H9 (cell line): ENCODE measurements at regions not wholly inside any gene's neighbourhood (a gene's known extent, or its start where the extent isn't known, plus 50 kb on each side); places are given as distances from the start of the nearest gene placed in this dataset.

Experiments used
- DNase-seq: peaks from one replicate; pipeline ENCODE4 v3.0.0-alpha.2; 2017
- H2AFZ ChIP-seq: one replicate; pipeline ENCODE4 v1.6.1; 2013; ENCODE audit warnings: mild to moderate bottlenecking, low read length, control low read depth, moderate library complexity
- H2AK5ac ChIP-seq: 2 replicates; pipeline ENCODE4 v1.6.1; 2013; ENCODE audit warnings: low read length, control low read depth, mixed read lengths; ENCODE audit not compliant: insufficient read length
- H2BK120ac ChIP-seq: one replicate; pipeline ENCODE4 v1.6.1; 2013; ENCODE audit warnings: low read depth, mild to moderate bottlenecking, low read length, control low read depth, inconsistent platforms; ENCODE audit not compliant: poor library complexity, severe bottlenecking
- H2BK12ac ChIP-seq: 2 replicates; pipeline ENCODE4 v1.6.1; 2013; ENCODE audit warnings: low read length, control low read depth, mixed read lengths, low read depth; ENCODE audit not compliant: insufficient read length
- H2BK15ac ChIP-seq: 2 replicates; pipeline ENCODE4 v1.6.1; 2013; ENCODE audit warnings: low read depth, low read length, control low read depth
- H2BK20ac ChIP-seq: one replicate; pipeline ENCODE4 v1.6.1; 2013; ENCODE audit warnings: low read depth, mild to moderate bottlenecking, low read length, control low read depth, inconsistent platforms; ENCODE audit not compliant: poor library complexity, severe bottlenecking
- H2BK5ac ChIP-seq: 2 replicates; pipeline ENCODE4 v1.6.1; 2013; ENCODE audit warnings: low read length, control low read depth, mixed read lengths; ENCODE audit not compliant: insufficient read length
- H3K14ac ChIP-seq: 2 replicates; pipeline ENCODE4 v1.6.1; 2013; ENCODE audit warnings: low read length, control low read depth; ENCODE audit not compliant: insufficient read depth
- H3K18ac ChIP-seq: 2 replicates; pipeline ENCODE4 v1.6.1; 2013; ENCODE audit warnings: low read depth, mild to moderate bottlenecking, mixed read lengths, low read length, control low read depth; ENCODE audit not compliant: insufficient read length
- H3K23ac ChIP-seq: 2 replicates; pipeline ENCODE4 v1.6.1; 2013; ENCODE audit warnings: low read length, control low read depth, mixed read lengths, low read depth; ENCODE audit not compliant: insufficient read length
- H3K23me2 ChIP-seq: 2 replicates; pipeline ENCODE4 v1.6.1; 2013; ENCODE audit warnings: low read depth, mild to moderate bottlenecking, mixed read lengths, low read length, control low read depth; ENCODE audit not compliant: insufficient read length, poor library complexity, severe bottlenecking
- H3K27ac ChIP-seq: 2 replicates; pipeline ENCODE4 v1.5.1; 2013; ENCODE audit warnings: low read length, control low read depth, mixed read lengths, low read depth; ENCODE audit not compliant: insufficient read length
- H3K27me3 ChIP-seq: 2 replicates; pipeline ENCODE4 v1.6.1; 2013; ENCODE audit warnings: low read length, control low read depth, inconsistent platforms; ENCODE audit not compliant: insufficient read depth
- H3K4ac ChIP-seq: 2 replicates; pipeline ENCODE4 v1.6.1; 2013; ENCODE audit warnings: low read depth, mild to moderate bottlenecking, control low read depth, inconsistent platforms, low read length, moderate library complexity
- H3K4me1 ChIP-seq: 2 replicates; pipeline ENCODE4 v1.6.1; 2013; ENCODE audit warnings: low read length, control low read depth, inconsistent platforms; ENCODE audit not compliant: insufficient read depth
- H3K4me2 ChIP-seq: 2 replicates; pipeline ENCODE4 v1.6.1; 2013; ENCODE audit warnings: low read length, control low read depth, mixed read lengths; ENCODE audit not compliant: insufficient read length, insufficient read depth
- H3K56ac ChIP-seq: 2 replicates; pipeline ENCODE4 v1.6.1; 2013; ENCODE audit warnings: low read depth, mild to moderate bottlenecking, mixed read lengths, low read length, control low read depth; ENCODE audit not compliant: insufficient read length
- H3K79me1 ChIP-seq: 2 replicates; pipeline ENCODE4 v1.6.1; 2013; ENCODE audit warnings: low read depth, mild to moderate bottlenecking, moderate library complexity, low read length, control low read depth, inconsistent platforms; ENCODE audit not compliant: insufficient read depth, poor library complexity, severe bottlenecking
- H3K79me2 ChIP-seq: 2 replicates; pipeline ENCODE4 v1.6.1; 2013; ENCODE audit warnings: low read length, control low read depth, inconsistent platforms; ENCODE audit not compliant: insufficient read depth
- H3K9ac ChIP-seq: 2 replicates; pipeline ENCODE4 v1.6.1; 2013; ENCODE audit warnings: low read length, control low read depth, mixed read lengths; ENCODE audit not compliant: insufficient read length; ENCODE audit errors: extremely low read depth
- H3K9me3 ChIP-seq: one replicate; pipeline ENCODE4 v1.6.1; 2013; ENCODE audit warnings: low read depth, low read length, inconsistent platforms; ENCODE audit not compliant: control insufficient read depth
- H3T11ph ChIP-seq: one replicate; pipeline ENCODE4 v1.6.1; 2013; ENCODE audit warnings: mild to moderate bottlenecking, low read length, control low read depth, inconsistent platforms
- H4K20me1 ChIP-seq: one replicate; pipeline ENCODE4 v1.6.1; 2013; ENCODE audit not compliant: control insufficient read depth, insufficient read length, insufficient read depth
- H4K5ac ChIP-seq: 2 replicates; pipeline ENCODE4 v1.6.1; 2013; ENCODE audit warnings: low read depth, mild to moderate bottlenecking, mixed read lengths, low read length, control low read depth; ENCODE audit not compliant: insufficient read length
- H4K8ac ChIP-seq: replicated peaks from 2 replicates; pipeline ENCODE4 v1.6.1; 2013; ENCODE audit warnings: low read length, control low read depth, mixed read lengths, low read depth; ENCODE audit not compliant: insufficient read length
- H4K91ac ChIP-seq: 2 replicates; pipeline ENCODE4 v1.6.1; 2013; ENCODE audit warnings: low read depth, mild to moderate bottlenecking, moderate library complexity, mixed read lengths, low read length, control low read depth; ENCODE audit not compliant: insufficient read length
- H3K27ac Mint-ChIP-seq, 3 experiments: 2 replicates in 2 of 3; 3 replicates in 1 of 3; pipeline ENCODE4 v1.8.0; 2020 to 2021; ENCODE audit warnings: mixed read lengths in 3 of 3, mild to moderate bottlenecking in 1 of 3, moderate library complexity in 1 of 3
- H3K27me3 Mint-ChIP-seq: 2 replicates; pipeline ENCODE4 v1.8.0; 2021; ENCODE audit warnings: low read depth, mild to moderate bottlenecking, moderate library complexity, mixed read lengths
- H3K36me3 Mint-ChIP-seq, 3 experiments: 2 replicates in 2 of 3; 3 replicates in 1 of 3; pipeline ENCODE4 v1.8.0; 2020 to 2021; ENCODE audit warnings: low read depth in 3 of 3, mixed read lengths in 3 of 3; ENCODE audit not compliant: insufficient read depth in 1 of 3
- H3K4me1 Mint-ChIP-seq, 2 experiments: 2 replicates each; pipeline ENCODE4 v1.8.0; 2020; ENCODE audit warnings: mixed read lengths in 2 of 2
- H3K4me3 Mint-ChIP-seq, 2 experiments: 2 replicates in 1 of 2; 3 replicates in 1 of 2; pipeline ENCODE4 v1.8.0; 2020 to 2021; ENCODE audit warnings: mild to moderate bottlenecking in 2 of 2, mixed read lengths in 2 of 2, moderate library complexity in 1 of 2
- H3K9me3 Mint-ChIP-seq, 2 experiments: 2 replicates in 1 of 2; 3 replicates in 1 of 2; pipeline ENCODE4 v1.8.0; 2020; ENCODE audit warnings: mild to moderate bottlenecking in 2 of 2, mixed read lengths in 2 of 2, moderate library complexity in 1 of 2
- WGBS: extraction: QIAGEN DNeasy Blood & Tissue Kit; methylation state at CpG from one replicate; pipeline ENCODE4 v1.1.7; 2013; ENCODE audit warnings: missing lambda C conversion rate, low lambda C conversion rate, mixed read lengths; ENCODE audit not compliant: insufficient read length; ENCODE audit errors: extremely low coverage; 5-methylcytosine and 5-hydroxymethylcytosine counted together
- TF ChIP-seq, protein P1 (sequence below): fragments of 200-600 bp; sonication (generic); conservative IDR thresholded peaks from 3 replicates; pipeline ENCODE4 v1.8.0; 2021; ENCODE audit warnings: antibody characterized with exemption, mild to moderate bottlenecking

GRCh38 chr15:55037071-55037470, 159.7 kb downstream of the RSL24D1 start:
- Mint-ChIP-seq H3K27me3 (no peaks in the 10 kb centered on the region; the same call in 1 of the 2 replicates), H3K4me3 (no peak overlapping the region), H3K4me1 (no peaks in the 10 kb centered on the region; a peak in 1 of 4 replicates), H3K9me3 (no peaks in the 10 kb centered on the region), H3K36me3 (no peaks in the 10 kb centered on the region), H3K27ac (no peak overlapping the region)
- Histone ChIP-seq H3K9ac (no peak overlapping the region), H4K8ac (no peak overlapping the region), H3K18ac (no peak overlapping the region), H4K5ac (no peak overlapping the region), H2AK5ac (no peak overlapping the region), H2AFZ (no peak overlapping the region), H2BK20ac (no peak overlapping the region), H3T11ph (no peak overlapping the region), H2BK120ac (no peak overlapping the region), H3K4me1 (no peaks in the 10 kb centered on the region), H3K27me3 (no peaks in the 10 kb centered on the region), H4K91ac (no peak overlapping the region), H3K56ac (no peak overlapping the region), H3K79me1 (no peaks in the 10 kb centered on the region), H3K79me2 (no peaks in the 10 kb centered on the region), H3K4me2 (no peak overlapping the region), H2BK12ac (no peak overlapping the region), H3K27ac (no peak overlapping the region), H3K23me2 (no peaks in the 10 kb centered on the region), H3K23ac (no peak overlapping the region), H3K9me3 (no peaks in the 10 kb centered on the region), H3K4ac (no peak overlapping the region), H2BK5ac (no peak overlapping the region), H3K14ac (no peak overlapping the region), H4K20me1 (no peaks in the 10 kb centered on the region), H2BK15ac (no peak overlapping the region)
- WGBS, result no CpG with 5 or more reads among the region's 1 CpG
- no peak for DNase-seq
- TF ChIP-seq, protein P1, sequence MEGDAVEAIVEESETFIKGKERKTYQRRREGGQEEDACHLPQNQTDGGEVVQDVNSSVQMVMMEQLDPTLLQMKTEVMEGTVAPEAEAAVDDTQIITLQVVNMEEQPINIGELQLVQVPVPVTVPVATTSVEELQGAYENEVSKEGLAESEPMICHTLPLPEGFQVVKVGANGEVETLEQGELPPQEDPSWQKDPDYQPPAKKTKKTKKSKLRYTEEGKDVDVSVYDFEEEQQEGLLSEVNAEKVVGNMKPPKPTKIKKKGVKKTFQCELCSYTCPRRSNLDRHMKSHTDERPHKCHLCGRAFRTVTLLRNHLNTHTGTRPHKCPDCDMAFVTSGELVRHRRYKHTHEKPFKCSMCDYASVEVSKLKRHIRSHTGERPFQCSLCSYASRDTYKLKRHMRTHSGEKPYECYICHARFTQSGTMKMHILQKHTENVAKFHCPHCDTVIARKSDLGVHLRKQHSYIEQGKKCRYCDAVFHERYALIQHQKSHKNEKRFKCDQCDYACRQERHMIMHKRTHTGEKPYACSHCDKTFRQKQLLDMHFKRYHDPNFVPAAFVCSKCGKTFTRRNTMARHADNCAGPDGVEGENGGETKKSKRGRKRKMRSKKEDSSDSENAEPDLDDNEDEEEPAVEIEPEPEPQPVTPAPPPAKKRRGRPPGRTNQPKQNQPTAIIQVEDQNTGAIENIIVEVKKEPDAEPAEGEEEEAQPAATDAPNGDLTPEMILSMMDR, result no peak
